ENCODE measurements at regions not wholly inside any gene's neighbourhood (a gene's known extent, or its start where the extent isn't known, plus 50 kb on each side); places are given as distances from the start of the nearest gene placed in this dataset.
A peak's percentile ranks its signal among the peaks of the same experiment; 100 is the strongest.

DNA sequence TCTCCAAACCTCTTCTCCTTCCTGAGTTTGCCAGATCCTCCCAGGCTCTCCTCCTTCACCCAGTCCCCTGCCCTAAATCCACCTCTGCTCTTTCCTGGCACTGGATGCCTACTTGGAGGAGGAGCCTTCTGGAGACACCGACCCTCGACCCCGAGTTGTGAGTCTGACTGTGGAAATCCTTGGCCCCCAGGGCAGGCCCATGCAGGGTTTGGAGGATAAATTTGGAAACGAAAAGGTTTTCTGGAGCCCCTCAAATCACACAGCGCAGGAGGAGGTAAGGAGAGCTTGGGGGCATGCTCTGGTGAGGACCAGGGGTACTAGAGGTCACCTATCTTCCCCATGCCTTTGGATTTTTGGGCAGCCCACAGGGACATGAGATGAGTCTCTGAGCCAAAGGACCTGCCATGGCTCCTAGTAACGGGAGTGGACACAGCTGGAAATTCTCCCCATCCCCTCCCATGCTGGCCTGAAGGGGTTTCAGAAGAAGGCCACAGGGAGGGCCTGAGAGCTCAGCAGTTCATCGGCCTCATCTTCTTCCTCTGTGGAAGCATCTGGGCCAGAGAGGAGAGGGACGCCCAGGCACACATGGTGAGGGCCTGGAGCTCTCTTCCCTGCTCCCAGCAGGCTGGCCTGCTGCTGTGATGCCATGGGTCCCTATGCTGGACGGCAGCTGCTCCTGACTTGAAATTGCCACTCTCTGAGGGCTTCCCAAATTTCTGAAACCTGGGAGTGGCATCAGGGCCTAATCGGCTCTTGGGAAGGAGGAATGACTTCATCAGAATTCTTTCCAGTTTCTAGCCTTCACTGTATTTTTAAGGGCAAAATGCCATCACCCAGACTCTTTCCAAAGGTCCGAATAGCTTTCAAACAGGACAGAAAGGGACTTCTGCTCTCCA lies 68.6 kb upstream of the ITGA11 start:
- peak in 1 of 3 donors; percentile 55 for DNase-seq

DNA sequence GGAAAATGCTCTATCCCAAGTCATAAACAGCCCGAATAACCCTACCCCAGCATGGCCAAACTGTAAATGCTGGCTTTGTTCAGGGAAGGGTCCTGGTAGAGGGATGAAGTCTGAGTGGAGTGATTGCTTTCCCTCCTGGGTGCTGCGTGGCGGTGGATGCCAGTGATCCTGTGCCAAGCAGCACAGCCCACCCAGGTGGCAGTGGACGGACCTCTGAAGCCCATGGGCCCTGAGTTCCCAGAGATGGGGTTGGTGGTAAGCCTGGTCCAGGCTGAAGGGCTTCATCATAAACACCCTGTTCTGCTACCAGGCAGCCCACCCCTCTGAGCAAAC lies 69.3 kb upstream of the ITGA11 start:
- DNase-seq = no peak

DNA sequence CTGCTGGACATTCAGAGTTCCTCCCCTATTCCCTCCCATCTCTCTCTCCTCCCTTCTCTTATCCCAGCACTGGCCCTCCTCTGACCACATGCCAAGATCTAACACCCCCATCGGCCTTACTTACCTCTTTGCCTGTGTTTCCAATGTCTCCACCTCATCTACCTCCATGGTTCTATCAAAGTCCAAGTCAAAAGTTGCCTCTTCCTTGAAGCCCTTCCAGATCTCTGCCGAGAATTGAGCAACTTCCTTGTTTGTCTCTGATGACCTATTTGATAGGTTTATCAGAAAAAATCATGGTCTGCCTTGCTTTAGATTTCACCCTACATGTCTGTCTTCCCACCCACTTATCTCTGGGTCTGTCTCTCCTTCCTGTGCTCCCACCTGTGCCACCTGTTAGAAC lies 69.7 kb upstream of the ITGA11 start:
- DNase-seq = no peak

GRCh38 chr15:68502398-68502901 lies 70.5 kb upstream of the ITGA11 start:
- no peak for DNase-seq

- no peak for DNase-seq
Observed at GRCh38 chr15:68503213-68503612, 71.2 kb upstream of the ITGA11 start.

DNA sequence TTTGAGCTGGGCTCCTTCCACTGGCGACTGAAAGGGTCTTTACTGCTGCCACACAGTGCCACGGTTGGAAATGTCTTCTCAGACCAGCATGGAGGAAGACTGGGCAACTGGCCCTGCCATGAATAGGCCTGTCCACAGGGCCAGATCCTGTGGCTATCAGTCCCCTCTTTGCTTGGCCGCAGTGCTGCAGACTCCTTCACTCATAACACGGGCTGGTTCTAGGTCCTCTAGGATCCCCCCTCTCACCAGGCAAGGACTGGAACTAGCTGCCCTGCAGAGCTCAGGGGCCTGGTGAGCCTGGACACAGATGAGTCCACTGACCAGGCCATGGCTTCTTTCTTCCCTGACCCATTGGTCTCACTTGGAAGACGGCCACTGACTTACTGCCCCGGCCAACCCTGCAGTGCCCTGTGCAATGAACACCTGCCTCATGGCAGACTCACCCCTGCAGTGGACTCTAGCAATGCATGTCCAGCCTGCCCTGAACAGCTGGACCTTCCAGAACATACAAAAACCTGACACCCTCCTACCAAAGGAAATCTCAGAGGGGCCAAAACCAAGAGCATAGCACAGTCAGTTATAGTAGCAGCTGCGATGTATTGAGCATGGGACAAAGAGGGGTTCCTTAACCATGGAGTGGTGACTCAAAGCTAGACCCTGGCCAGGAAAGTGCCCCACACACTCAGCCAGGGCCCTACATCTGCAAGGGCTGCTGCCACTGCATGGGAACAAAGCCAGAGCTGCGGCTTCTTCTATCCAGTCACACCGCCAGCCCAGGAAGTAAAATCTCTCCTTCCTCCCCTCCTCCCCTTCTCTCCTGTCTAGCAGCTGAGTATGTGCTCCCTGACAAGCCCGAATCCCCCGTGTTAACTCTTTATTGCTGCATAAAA lies 72.1 kb upstream of the ITGA11 start:
- DNase-seq = no peak

GRCh38 chr15:68504681-68505170 lies 72.8 kb upstream of the ITGA11 start:
- DNase-seq = no peak

GRCh38 chr15:68506071-68506470 lies 72.7 kb upstream of the CORO2B start:
- DNase-seq = no peak

- DNase-seq = no peak
Observed at GRCh38 chr15:68507447-68507846, 71.3 kb upstream of the CORO2B start.

DNA sequence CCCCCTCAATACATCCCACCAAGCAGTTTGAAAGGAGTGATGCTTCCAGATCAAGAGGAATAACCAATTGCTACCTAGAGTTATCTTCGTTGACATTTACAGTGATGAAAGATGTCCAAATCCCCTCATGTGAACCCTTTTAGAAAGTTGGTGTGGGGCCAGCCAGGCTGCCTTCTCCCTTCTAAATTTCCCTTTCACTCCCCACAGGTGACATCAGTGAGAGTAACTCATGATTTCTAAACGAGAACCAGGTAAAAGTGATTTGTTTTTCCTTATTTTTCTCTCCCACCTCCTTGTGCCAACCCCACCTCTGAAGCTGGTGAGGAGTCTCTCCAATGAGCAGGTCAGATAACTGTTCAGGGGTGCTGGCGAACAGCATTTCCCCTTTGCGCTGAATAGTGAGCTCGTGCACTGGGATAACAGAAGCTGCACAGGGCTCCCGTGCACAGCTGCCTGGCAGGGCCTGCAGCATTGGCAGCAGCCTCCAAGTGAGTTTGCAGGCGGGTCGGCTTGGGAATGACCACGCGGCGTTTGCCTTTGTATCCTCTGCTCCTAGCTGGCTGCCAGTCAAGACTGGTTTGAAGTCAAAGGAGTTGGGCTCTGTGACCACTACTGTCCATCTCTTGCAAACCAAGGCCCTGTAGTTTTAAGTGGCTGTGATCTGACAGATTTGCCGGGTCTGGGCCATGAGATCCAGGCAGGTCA lies 70.2 kb upstream of the CORO2B start:
- peak in 1 of 3 donors; percentile 66 for DNase-seq

DNA sequence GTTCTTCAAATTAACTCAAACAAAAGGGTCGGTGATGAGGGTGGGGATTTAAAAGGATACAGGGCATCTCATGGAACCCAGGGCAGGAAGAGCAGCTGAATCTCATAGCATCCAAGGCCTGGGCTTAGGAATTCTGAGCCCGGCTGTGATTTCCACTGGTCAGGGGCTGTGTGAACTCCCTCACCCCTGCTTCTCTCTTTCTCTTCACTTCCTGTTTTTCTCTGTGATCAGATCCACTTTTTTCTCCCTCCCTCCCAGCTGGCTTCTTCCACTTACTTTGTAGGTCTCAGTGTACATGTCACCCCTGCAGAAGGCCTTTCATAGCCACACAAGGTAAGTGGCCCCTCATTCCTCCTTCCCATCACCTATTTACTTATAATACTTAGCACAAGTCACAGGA lies 68.2 kb upstream of the CORO2B start:
- no peak for DNase-seq

- peak in 2 of 3 donors; percentile 58 to 65 for DNase-seq
Observed at GRCh38 chr15:68511073-68511991, 67.5 kb upstream of the CORO2B start.

DNA sequence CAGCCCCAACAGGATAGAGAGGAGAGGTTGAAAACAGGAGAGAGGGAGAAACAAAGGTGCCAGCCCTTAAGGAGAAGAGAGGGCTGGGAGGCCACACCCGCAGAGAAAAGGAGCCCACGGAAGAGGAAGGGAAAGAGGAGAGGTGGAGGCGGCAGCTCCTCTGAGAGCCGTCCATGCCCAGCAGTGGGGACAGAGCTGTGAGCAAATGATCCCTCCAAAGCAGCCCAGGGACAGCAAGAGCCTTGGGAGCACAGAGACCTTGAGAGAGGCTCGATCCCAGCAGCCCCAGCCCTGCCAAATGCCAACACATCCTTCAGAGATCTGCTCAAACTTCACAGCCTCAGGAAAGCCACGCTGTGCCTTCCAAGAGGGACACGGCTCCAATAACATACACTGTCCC lies 66.7 kb upstream of the CORO2B start:
- DNase-seq = no peak

DNA sequence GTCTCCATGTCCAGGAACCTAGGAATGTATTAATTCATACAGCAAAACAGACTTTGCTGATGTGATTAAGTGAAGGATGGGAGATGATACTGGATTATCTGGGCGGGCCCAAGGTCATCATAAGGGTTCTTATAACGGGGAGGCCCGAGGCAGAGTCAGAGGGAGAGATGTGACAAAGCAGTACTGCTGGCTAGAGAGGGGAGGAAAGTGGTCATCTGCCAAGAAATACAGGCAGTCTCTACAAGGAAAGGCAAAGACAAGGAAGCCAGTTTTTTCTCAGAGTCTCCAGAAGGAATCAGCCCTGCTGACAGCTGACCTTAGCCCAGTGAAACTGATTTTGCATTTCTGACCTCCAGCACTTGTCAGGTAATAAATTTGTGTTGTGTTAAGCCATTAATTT lies 66.2 kb upstream of the CORO2B start:
- DNase-seq = peak in 1 of 3 donors; percentile 44

DNA sequence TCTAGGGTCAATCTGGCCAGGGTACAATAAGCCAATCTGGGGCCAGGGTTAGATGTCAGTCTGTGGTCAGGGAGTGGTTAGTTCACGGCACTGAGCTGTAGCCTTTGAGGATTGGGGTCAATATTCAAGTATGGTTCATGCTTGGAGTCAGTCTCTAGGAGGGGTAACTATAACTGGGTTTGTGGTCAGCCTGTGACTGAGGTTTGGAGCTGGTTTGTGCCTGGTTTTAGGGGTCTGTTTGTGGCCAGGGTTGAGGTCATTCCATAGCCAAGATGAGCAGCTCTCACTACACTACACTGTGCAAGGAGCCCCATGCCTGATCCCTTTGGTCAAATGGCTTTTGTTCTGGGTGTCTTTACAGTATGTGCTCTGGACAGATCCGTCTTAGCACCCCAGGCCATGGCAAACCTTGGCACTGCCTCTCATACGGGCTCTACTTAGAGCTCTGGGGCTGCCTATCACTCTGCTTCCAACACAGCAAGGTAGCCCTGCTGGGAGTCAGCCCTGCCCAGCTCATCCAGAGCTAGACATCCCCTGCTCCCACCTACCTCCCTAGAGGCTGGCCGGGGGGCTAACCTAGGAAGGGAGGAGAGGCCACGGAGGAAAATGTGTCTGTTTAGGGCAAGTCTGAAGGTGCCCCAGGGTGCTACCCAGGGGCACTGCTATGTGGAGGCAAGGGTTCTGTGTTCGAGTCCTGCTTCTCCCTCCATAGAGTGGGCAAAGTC lies 63.3 kb upstream of the CORO2B start:
- DNase-seq = no peak

DNA sequence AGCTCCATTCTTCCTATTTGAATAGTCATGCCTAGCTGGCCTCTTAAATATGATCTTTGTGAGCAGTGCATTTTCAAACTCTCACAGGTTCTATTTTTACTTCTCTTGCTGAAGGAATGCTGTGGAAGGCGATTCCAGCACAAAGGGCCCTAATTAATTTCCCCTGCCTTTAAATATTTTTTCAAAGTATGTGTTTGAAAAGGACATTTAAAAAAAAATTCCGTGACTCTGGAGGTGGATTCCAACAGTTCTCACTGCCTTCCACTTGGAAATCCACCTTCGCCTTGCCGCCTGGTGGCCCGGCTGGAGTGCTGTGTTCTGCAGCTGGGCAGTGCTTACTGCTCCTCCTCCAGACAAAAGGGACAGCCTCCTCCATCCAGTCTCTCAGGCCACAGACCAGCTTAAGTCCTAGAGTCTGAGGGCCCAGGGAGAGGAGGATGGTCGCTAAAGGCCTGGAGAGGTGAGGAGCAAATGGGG lies 61.5 kb upstream of the CORO2B start:
- DNase-seq = peak in 1 of 3 donors; percentile 44

- no peak for DNase-seq
Observed at GRCh38 chr15:68518046-68518445, 60.7 kb upstream of the CORO2B start.

DNA sequence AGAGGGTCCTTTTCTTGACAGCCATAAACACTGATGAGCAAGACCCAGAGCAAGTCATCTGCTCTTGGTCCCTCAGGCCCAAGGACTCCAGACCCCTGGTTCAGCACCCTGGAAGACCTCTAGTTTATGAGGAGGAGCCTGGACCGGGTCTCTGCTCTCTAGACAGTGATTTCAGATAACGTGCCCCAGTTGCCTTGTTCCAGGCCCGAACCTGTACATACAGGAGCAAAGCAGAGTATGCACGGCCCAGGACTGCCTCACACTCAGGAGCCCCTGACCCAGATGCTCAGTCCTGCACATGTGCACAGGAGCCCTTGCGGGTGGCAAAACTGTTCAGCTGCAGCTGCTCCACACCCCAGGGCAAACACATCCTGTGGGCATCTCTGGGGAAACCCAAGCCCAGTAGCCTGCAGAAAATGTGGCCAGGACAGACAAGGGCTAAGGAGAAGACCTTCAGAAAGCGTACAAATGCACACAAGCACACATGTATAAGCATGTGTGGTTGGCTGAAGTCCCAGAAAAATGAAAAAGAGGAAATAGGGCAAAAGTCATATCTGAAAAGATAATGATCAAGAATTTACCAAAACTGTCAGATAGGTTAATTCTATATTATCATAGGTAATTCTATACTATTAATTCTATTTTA lies 59.9 kb upstream of the CORO2B start:
- DNase-seq = no peak

Data from muscle of back (tissue), 3 donors.